DMS114 treated with DMSO at 0.1 percent for 48 hours (cell line): ENCODE measurements at regions not wholly inside any gene's neighbourhood (a gene's known extent, or its start where the extent isn't known, plus 50 kb on each side); places are given as distances from the start of the nearest gene placed in this dataset.
"Not testable (repeated sequence)": the region's sequence is repeated elsewhere in the genome, so short reads cannot be mapped to it uniquely, and the experiment has no call there.

Experiments
- DNase-seq: peaks from one replicate; lab custom pipeline; 2025; ENCODE audit not compliant: unreplicated experiment; lab: John Stamatoyannopoulos, UW

DNA sequence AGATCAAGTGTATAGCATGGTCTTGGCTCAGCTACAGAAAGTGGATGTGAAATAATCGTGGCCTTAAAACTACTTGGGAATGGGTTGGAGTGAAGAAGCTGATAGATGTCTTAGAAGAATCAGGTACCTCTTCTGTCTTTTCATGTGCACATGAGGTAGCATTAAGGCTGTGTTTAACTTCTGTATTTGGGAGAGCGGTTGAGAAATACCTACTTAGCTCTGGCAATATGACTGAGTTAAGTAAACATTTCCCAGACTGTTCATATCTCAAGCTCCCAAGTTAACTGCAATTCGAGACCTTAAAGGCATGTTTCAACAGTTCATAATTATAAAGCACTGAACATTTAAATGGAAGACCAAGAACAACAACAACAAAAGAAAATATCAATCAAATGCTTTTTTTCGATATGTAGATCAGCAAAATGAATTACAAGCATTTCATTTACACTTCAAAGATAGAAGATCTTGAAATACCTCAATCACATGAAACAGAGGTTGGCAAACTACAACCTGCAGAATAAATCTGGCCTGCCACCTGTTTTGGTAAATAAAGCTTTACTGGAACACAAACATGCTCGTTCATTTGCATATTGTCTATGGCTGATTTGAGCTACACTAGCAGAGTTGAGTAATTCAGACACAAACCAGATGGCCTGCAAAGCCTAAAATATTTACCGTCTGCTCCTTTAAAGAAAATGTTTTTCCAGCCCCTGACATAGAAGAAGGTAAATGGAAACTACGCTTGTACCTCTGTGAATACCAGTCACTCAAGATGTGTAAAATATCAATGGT, 337.1 kb upstream of the GLI3 start:
- DNase-seq: no peak

DNA sequence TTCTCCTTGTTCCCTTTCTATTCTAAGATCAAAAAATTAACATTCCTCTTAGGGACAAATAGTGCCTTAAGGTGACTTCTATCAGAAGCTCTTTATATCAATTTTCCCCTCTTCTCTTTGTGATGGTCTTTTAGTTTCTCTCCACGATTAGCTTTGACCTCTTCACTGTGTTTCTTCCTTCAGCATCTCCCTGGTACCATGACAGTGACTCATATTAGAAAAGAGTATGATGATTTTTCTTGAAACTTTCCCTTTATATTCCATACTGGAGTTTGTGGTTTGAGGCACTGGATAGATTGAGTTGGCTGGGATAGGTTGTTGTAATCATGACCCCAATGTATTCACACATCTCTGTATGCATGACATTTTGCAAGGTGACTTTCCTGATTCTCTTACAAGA, 335.6 kb upstream of the GLI3 start:
- DNase-seq: no peak

DNA sequence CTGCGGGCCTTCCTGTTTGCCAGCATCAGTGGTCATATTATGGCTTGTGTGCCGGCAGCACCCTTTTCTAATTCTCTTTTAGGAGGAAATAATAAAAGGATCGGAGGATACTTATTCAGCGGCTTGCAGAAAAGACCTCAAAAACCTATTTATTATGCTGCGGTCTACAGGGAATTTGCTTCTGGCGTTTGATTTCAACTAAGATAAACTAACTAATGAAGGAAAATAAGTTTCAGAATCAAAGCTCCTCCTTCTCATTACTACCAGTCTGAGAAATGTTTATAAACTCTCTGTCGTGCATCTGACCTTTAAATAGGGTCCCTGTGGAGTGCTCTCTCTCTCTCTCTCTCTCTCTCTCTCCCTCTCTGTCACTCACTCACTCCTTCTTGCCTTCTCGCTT, 335.0 kb upstream of the GLI3 start:
- DNase-seq: no peak

DNA sequence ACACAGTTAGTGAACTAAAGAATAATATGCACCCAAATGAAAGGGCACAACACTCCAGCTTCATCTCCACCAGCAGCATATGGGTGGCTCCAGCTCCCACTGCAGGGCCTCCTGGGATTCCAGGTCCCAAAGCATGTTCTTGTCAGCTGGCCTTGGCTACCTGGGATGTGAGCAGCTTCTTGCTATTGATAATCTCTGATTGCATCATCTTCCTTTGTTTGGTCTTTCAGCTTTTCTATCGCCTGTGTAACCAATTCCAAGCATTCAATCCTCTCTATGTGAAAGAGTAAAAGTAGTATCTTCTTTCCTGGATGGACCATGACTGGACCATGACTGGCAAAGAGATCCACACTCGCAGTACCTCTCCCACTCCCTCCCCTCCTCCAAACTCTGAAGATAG, 333.9 kb upstream of the GLI3 start:
- DNase-seq: no peak

DNA sequence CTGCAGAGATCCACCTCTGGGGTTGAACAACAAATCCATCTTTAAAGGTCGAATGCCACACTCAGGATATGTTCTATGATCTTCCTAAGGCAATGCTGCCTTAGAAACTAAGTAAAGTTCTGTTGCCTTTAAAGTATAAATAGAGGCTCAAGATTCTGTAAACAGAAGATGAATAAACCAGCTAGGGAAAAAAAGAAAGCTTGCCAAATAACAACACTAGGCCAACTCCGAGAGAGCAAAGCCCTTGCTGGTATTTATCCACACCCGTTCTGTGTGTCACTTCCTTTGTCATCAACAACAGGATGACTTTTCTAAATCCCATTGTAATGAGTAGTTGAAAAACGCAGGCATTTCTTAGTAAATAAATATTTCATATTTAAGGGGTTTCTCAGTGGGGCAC, 330.0 kb upstream of the GLI3 start:
- no peak for DNase-seq

DNA sequence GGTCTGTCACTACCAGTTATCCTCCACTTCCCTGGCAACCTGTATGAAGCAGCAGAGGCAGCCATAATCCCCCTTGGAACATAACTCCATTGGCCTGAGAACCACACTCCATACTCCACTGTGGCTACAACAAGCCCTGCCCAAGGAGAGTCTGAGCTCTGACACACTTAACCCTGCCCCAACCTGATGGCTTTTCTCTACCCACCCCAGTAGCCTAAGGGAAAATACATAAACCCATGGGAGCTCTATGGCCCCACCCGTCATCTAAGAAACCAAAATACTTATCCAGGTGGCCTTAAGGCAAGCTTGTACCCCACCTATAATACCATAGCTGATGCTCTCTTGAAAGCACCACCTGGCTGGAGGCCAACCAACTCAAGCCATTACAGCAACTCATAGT, 324.8 kb upstream of the GLI3 start:
- DNase-seq: no peak

DNA sequence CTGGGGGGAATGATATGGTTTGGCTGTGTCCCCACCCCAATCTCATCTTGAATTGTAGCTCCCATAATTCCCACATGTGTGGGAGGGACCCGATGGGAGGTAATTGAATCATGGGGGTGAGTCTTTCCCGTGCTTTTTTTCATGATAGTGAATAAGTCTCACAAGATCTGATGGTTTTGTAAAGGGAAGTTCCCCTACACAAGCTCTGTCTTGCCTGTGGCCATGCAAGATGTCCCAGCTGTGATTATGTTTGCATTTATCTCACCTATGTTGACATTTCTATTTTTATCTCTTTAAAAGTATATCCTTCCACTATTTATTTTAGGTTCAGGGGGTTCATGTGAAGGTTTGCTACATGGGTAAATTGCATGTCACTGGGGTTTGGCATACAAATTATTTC, 323.9 kb upstream of the GLI3 start:
- no peak for DNase-seq

DNA sequence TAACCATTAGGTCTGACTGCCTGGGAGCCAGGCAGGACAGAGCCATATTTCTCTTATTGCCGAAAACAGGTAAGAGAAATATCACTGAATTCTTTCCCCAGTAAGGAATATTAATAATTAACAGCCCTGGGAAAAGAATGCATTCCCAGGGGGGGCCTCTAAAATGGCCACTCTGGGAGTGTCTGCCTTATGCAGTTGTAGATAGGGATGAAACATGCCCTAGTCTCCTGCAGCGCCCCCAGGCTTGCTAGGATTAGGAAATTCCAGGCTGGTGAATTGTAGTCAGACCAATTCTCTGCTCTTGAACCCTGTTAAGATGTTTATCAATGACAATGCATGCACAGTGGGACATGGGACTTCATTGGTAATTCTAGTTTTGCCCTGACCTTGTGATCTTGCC, 317.9 kb upstream of the GLI3 start:
- not testable (repeated sequence) for DNase-seq

DNA sequence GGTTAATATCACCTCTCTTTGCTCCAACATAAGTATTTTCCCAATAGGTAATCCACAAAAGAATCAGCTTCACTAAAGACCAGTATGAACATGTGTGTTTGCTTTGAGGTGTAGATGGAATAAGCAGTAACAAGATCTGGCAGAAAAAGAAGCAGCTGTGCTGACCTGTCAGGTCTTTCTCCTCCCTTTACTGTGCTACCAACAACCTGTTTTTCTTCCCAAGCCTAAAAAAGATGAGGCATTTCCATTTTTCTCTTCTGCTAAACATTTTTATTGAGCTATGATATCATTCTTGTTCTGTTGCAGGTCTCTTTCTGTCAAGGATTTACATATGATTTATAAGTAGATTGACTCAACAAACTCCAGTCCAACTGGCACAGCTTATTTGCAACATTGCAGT, 315.2 kb upstream of the GLI3 start:
- no peak for DNase-seq

DNA sequence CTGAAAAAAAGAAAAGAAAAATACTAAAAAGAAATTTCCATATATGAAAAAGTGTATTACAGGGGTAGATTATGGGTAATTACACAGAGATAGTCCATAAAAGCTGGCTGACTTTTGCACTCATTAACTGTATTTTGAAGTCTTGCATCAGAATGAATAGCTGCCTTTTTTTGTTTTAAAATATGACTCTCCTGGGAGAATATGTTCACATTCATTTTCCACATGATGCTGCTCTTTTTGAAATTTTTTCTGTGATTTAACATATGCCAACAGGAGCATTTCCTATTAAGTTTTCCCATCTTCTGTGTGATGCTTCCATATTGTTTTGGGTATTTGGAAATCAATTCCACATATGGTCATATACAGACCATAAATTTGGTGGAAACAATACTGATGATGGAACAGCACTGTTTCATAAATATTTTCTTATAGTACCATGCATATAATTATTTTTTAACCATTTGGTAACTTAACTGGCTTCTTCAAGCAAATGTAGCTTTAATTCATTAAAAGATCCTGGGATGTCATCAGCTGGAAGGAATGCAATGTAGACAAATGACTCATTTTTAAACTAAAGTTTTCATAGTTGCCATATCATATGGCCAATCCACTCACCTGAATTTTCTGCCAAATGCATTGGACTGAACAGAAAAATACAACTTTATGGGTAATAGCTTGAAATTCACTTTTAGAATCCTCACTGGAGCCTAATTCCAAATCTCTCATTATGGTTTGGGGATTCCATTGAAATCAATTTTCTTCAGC, 313.9 kb upstream of the GLI3 start:
- DNase-seq: no peak

DNA sequence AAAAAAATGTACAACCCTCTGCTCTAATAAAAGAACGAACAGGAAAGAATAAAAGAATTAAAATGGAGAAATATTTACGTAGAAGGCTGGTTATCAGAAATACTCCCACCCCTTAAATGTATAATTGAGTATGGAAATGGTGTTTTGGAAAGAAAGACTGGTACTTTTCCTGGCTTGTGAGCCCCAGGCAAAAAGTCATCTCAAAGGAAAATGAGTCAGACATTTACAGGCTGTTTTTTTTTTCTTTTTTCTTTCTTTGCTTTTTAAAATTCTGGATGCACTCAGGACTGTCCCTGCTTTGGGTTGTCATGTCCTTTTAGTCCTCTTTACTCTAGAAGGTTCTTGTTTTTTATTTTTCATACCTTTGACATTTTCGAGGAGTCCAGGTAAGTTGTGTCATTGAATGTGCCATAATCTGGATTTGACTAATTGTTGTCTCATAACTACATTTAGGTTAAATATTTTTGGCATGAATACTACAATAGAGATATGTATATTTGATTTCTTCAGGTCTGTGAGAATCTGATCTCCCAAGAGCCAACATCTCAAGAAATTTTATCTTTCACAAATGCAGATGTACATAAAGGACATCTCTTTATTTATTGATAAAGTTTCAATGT, 313.0 kb upstream of the GLI3 start:
- no peak for DNase-seq

DNA sequence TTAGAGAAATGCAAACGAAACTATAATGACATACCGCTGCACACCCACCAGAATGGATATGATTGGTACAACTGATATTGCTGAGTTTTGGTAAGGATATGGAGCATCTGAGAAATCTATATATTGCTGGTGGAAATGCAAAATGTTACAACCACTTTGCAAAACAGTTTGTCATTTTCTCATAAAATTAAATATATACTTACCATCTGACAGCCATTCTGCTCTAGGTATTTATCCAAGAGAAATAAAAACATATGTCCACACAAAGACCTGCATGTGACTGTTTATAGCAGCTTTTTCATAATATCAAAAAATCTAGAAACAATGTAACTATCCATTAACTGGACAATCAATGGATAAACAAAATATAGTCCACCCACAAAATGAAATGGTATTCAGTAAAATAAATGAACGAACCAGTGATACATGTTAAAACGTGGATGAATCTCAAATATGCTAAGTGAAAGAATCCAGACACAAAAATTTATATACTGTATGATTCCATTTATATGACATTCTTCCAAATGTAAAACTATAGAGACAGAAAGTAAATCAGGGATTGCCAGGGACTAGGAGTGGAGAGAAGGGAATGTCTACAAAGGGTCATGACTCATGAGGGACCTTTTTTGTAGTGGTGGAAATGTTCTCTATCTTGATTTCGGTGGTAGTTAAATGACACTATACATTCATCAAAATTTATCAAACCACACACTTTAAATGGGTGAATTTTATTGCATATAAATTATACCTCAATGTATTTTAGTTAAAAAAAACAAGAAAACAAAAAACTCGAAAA, 312.0 kb upstream of the GLI3 start:
- no peak for DNase-seq

DNA sequence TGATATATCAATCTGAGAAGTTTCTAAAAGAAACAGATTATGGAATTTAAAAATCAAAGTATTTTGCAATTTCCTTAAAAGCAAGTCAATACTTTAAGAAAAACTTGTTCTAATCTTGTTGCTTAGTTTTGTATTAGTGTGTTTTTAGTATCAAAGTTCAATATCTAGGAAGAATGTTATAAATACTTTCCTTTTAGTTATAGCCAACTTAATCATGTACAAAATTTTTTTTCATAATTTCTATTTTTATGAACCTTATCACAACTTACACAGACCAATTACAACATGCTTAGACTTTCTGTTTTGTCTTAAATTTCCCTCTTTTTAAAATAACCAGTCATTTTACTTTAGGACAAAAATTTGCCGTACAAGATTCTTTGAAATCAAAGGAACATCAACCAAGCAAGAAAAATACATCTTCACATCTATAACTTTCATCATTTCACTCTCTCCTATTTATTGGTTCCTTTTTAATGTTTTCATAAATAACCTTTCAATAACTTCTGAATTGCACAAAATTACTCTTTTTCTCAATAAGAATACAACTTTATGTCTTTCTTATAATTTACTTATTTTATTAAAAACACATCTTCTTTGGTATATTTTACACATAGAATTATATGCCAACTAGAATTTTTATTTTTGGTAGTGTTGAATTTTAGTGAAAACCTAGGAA, 308.2 kb upstream of the GLI3 start:
- no peak for DNase-seq

DNA sequence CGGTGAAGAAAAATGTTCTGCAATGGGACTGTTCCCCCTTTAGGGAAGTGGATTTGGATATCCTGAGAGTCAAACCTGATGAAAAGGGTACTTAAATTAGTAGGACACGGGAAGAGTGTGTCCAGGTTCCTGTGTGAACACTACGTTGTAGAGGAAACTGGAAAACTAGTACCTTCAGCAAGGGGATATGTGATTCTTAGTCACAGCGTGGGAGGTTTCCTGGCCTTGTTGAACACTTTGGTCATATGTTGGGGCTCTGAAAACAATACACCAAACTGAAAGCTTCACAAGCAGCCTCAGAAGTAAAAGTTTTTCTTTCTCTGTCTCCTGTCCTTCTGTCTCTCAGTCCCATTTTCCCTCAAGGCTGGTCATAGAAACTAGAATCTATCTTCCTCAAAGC, 306.9 kb upstream of the GLI3 start:
- no peak for DNase-seq

DNA sequence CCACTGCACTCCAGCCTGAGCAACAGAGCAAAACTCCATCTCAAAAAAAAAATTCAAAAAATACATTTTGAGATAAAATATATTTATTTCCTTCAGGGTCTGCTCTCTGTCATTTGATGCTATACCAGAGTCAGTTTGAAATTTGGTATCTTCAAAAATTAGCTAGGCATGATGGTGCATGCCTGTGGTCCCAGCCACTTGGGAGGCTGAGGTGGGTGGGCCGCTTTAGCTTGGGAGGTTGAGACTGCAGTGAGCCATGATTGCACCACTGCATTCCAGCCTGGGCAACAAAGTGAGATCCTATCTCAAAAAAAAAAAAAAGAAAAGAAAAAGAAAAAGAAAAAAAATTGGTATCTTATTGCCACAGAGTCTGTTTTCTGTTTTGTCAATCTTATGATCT, 305.4 kb upstream of the GLI3 start:
- DNase-seq: not testable (repeated sequence)

DNA sequence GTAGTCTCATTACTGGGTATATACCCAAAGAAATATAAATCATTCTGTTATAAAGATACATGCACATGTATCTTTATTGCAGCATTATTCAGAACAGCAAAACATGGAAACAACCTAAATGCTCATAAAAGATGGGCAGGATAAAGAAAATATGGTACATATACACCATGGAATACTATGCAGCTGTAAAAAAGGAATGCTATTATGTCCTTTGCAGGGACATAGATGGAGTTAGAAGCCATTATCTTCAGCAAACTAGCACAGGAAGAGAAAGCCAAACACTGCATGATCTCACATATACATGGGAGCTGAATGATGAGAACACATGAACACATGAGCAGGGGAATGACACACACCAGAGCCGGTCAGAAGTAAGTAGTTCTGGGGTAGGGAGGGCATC, 297.4 kb upstream of the GLI3 start:
- no peak for DNase-seq

DNA sequence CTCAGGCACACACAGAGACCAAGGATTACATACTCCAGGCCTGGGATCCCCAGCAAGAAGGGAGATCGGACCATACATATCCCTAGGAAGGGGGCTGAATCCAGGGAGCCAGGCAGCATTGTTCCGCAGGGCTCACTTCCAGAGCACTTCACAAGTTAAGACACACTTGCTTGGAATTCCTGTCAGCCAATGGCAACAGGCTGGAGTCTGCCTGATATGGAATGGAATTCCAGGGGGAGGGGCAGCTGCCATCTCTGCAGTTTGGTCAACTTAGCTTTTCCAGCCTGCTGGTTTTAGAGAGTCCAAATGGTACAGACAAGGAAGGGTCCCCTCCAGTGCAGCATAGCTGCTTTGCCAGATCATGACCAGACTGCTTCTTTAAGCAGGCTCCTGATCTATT, 290.0 kb upstream of the GLI3 start:
- DNase-seq: no peak

DNA sequence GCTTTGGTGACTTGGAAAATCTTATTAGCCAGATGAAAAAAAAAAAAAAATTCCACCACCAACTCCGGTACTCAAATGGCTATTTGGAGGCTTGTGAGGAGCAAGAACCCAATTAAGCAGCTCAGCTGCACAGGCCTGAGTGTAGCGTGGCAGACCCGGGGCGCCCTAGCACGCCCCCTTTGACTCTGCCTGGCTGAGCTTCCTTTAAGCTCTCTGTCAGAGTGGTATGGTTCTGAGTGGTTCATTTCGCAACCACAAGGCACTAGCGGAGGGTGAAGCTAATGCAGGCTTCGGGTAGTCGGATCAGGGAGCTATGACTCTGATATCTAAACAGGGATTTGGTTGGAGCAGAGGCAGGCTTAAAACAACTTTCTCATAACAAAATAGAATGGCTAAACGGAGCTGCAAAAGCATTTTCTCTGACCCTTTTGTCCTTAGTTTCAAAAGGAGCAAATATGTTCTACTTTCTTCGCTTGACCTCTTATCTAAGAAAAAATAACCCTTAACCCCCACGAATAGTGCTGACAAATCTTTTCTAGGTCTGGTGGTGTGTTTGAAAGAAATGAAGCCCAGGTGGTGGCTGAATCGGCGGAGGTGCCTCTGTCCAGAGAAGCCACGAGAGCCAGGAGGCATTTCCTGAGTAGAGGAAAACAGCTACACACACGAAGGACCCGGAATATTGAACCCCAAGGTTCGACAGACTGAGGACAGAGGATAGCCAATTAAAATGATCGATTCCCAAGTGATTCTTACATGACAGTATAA, 285.4 kb upstream of the GLI3 start:
- no peak for DNase-seq

DNA sequence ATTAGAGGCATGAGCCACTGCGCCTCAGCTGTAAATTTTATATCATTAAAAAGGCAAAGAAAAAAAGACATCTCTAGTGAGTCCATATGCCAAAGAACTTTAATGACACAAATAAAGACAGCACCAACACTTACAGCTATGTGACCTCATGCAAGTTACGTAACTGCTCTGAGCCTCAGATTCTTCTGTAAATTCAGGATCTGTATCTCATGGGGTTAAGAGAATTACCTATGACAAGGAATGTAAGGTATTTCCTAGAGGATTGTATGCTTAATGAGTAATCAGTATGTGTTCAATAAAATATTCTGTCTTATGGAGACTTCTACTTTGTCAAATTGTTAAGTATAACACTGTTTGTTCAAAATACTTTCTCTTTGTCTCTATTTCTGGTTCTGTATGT, 274.0 kb upstream of the GLI3 start:
- DNase-seq: no peak

DNA sequence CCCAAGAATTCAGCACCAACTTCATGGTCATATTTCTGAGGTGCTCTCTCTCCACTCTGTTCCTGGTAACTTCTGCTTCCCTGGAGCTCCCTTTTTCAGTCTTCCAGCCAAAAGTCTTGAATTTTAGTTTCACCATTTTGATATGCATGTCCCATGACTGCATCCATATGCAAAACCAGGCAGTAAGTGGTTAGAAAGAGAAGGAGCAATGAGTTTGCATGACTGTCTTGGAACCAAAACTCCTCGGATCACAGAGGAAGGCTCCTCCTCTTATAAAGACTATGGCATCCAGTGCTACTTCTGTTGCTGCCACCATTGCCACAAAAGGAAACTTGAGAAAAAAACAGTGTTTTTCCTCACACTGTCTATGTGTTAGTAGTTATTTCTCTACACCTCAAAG, 269.1 kb upstream of the GLI3 start:
- no peak for DNase-seq
